ENCODE measurements at regions not wholly inside any gene's neighbourhood (a gene's known extent, or its start where the extent isn't known, plus 50 kb on each side); places are given as distances from the start of the nearest gene placed in this dataset.
"Not testable (repeated sequence)": the region's sequence is repeated elsewhere in the genome, so short reads cannot be mapped to it uniquely, and the experiment has no call there.

- not testable (repeated sequence) for H2BK12ac ChIP-seq (ENCODE audit: low read length); H3K27me3 ChIP-seq (ENCODE audit: insufficient read depth, low read length); H3K23ac ChIP-seq (ENCODE audit: low read length); H4K8ac ChIP-seq (ENCODE audit: low read depth, low read length); H3K79me2 ChIP-seq (ENCODE audit: control insufficient read depth, insufficient read depth, low read length, poor library complexity); H4K91ac ChIP-seq (ENCODE audit: low read depth, low read length); H2AFZ ChIP-seq (ENCODE audit: insufficient read depth, low read length, poor library complexity); H2AK5ac ChIP-seq (ENCODE audit: low read length); H2BK5ac ChIP-seq (ENCODE audit: low read depth, low read length, poor library complexity); H3K4me3 ChIP-seq (ENCODE audit: low read depth, low read length); H3K9me3 ChIP-seq (ENCODE audit: insufficient read depth, low read depth, low read length); H3K4me1 ChIP-seq (ENCODE audit: control insufficient read depth in 1 of 2, insufficient read depth in 2 of 2, low read length in 2 of 2); H3K9ac ChIP-seq (ENCODE audit: low read length); H3K14ac ChIP-seq (ENCODE audit: low read length); DNase-seq; H3K36me3 ChIP-seq (ENCODE audit: control insufficient read depth in 1 of 2, insufficient read depth in 2 of 2, low read length in 2 of 2); H2BK120ac ChIP-seq (ENCODE audit: insufficient read depth, low read length, poor library complexity); H3K18ac ChIP-seq (ENCODE audit: low read length); H4K12ac ChIP-seq (ENCODE audit: low read depth, low read length); H3K4ac ChIP-seq (ENCODE audit: low read depth, low read length); H3K27ac ChIP-seq (ENCODE audit: low read depth, low read length); H3K4me2 ChIP-seq (ENCODE audit: low read length); H3K79me1 ChIP-seq (ENCODE audit: low read length)
- no CpG with 5 or more reads among the region's 2 CpGs for WGBS (ENCODE audit: extremely low coverage, insufficient coverage, insufficient read length)
These were observed 207.6 kb downstream of the RASSF9 start for GRCh38 chr12:85628562-85628961.

GRCh38 chr12:85630851-85631250 lies 205.4 kb downstream of the RASSF9 start:
- no peak for DNase-seq
- Histone ChIP-seq H3K27ac (ENCODE audit: low read depth, low read length) (no peak overlapping the region), H3K14ac (ENCODE audit: low read length) (no peak overlapping the region), H3K18ac (ENCODE audit: low read length) (no peak overlapping the region), H3K23ac (ENCODE audit: low read length) (no peak overlapping the region), H2BK120ac (ENCODE audit: insufficient read depth, low read length, poor library complexity) (no peak overlapping the region), H2BK12ac (ENCODE audit: low read length) (no peak overlapping the region), H2AK5ac (ENCODE audit: low read length) (no peak overlapping the region), H3K36me3 (ENCODE audit: control insufficient read depth in 1 of 2, insufficient read depth in 2 of 2, low read length in 2 of 2) (no peaks in the 10 kb centered on the region), H2BK5ac (ENCODE audit: low read depth, low read length, poor library complexity) (no peak overlapping the region), H3K9me3 (ENCODE audit: insufficient read depth, low read depth, low read length) (no peaks in the 10 kb centered on the region), H3K27me3 (ENCODE audit: insufficient read depth, low read length) (no peaks in the 10 kb centered on the region), H2AFZ (ENCODE audit: insufficient read depth, low read length, poor library complexity) (no peak overlapping the region), H4K12ac (ENCODE audit: low read depth, low read length) (no peak overlapping the region), H4K91ac (ENCODE audit: low read depth, low read length) (no peak overlapping the region), H4K8ac (ENCODE audit: low read depth, low read length) (no peak overlapping the region), H3K79me1 (ENCODE audit: low read length) (no peaks in the 10 kb centered on the region), H3K4me1 (ENCODE audit: control insufficient read depth in 1 of 2, insufficient read depth in 2 of 2, low read length in 2 of 2) (no peaks in the 10 kb centered on the region), H3K4me2 (ENCODE audit: low read length) (no peak overlapping the region), H3K9ac (ENCODE audit: low read length) (no peak overlapping the region), H3K4ac (ENCODE audit: low read depth, low read length) (no peak overlapping the region), H3K79me2 (ENCODE audit: control insufficient read depth, insufficient read depth, low read length, poor library complexity) (no peaks in the 10 kb centered on the region), H3K4me3 (ENCODE audit: low read depth, low read length) (no peak overlapping the region)
- no CpG with 5 or more reads among the region's 2 CpGs for WGBS (ENCODE audit: extremely low coverage, insufficient coverage, insufficient read length)

GRCh38 chr12:85632390-85632789 lies 203.8 kb downstream of the RASSF9 start:
- Histone ChIP-seq H3K23ac (ENCODE audit: low read length) (no peak overlapping the region), H2AK5ac (ENCODE audit: low read length) (no peak overlapping the region), H3K18ac (ENCODE audit: low read length) (no peak overlapping the region), H3K14ac (ENCODE audit: low read length) (no peak overlapping the region), H2AFZ (ENCODE audit: insufficient read depth, low read length, poor library complexity) (no peak overlapping the region), H4K8ac (ENCODE audit: low read depth, low read length) (no peak overlapping the region), H2BK5ac (ENCODE audit: low read depth, low read length, poor library complexity) (no peak overlapping the region), H2BK12ac (ENCODE audit: low read length) (no peak overlapping the region), H3K79me2 (ENCODE audit: control insufficient read depth, insufficient read depth, low read length, poor library complexity) (no peaks in the 10 kb centered on the region), H3K4me1 (ENCODE audit: control insufficient read depth in 1 of 2, insufficient read depth in 2 of 2, low read length in 2 of 2) (no peaks in the 10 kb centered on the region), H3K9ac (ENCODE audit: low read length) (no peak overlapping the region), H4K12ac (ENCODE audit: low read depth, low read length) (no peak overlapping the region), H4K91ac (ENCODE audit: low read depth, low read length) (no peak overlapping the region), H2BK120ac (ENCODE audit: insufficient read depth, low read length, poor library complexity) (no peak overlapping the region), H3K4me2 (ENCODE audit: low read length) (no peak overlapping the region), H3K9me3 (ENCODE audit: insufficient read depth, low read depth, low read length) (no peaks in the 10 kb centered on the region), H3K4me3 (ENCODE audit: low read depth, low read length) (no peak overlapping the region), H3K36me3 (ENCODE audit: control insufficient read depth in 1 of 2, insufficient read depth in 2 of 2, low read length in 2 of 2) (no peaks in the 10 kb centered on the region), H3K79me1 (ENCODE audit: low read length) (no peaks in the 10 kb centered on the region), H3K4ac (ENCODE audit: low read depth, low read length) (no peak overlapping the region), H3K27me3 (ENCODE audit: insufficient read depth, low read length) (no peaks in the 10 kb centered on the region), H3K27ac (ENCODE audit: low read depth, low read length) (no peak overlapping the region)
- DNase-seq: no peak
- WGBS (ENCODE audit: extremely low coverage, insufficient coverage, insufficient read length): no CpG with 5 or more reads among the region's 2 CpGs

GRCh38 chr12:85633491-85633890 lies 202.7 kb downstream of the RASSF9 start:
- Histone ChIP-seq H3K18ac (ENCODE audit: low read length) (no peak overlapping the region), H3K27me3 (ENCODE audit: insufficient read depth, low read length) (no peaks in the 10 kb centered on the region), H2AFZ (ENCODE audit: insufficient read depth, low read length, poor library complexity) (no peak overlapping the region), H3K79me2 (ENCODE audit: control insufficient read depth, insufficient read depth, low read length, poor library complexity) (no peaks in the 10 kb centered on the region), H3K27ac (ENCODE audit: low read depth, low read length) (no peak overlapping the region), H3K9me3 (ENCODE audit: insufficient read depth, low read depth, low read length) (no peaks in the 10 kb centered on the region), H3K4ac (ENCODE audit: low read depth, low read length) (no peak overlapping the region), H3K4me1 (ENCODE audit: control insufficient read depth in 1 of 2, insufficient read depth in 2 of 2, low read length in 2 of 2) (no peaks in the 10 kb centered on the region), H3K23ac (ENCODE audit: low read length) (no peak overlapping the region), H2BK120ac (ENCODE audit: insufficient read depth, low read length, poor library complexity) (no peak overlapping the region), H3K79me1 (ENCODE audit: low read length) (no peaks in the 10 kb centered on the region), H4K8ac (ENCODE audit: low read depth, low read length) (no peak overlapping the region), H3K4me3 (ENCODE audit: low read depth, low read length) (no peak overlapping the region), H3K9ac (ENCODE audit: low read length) (no peak overlapping the region), H2AK5ac (ENCODE audit: low read length) (no peak overlapping the region), H2BK5ac (ENCODE audit: low read depth, low read length, poor library complexity) (no peak overlapping the region), H3K36me3 (ENCODE audit: control insufficient read depth in 1 of 2, insufficient read depth in 2 of 2, low read length in 2 of 2) (no peaks in the 10 kb centered on the region), H3K4me2 (ENCODE audit: low read length) (no peak overlapping the region), H2BK12ac (ENCODE audit: low read length) (no peak overlapping the region), H4K12ac (ENCODE audit: low read depth, low read length) (no peak overlapping the region), H3K14ac (ENCODE audit: low read length) (no peak overlapping the region), H4K91ac (ENCODE audit: low read depth, low read length) (no peak overlapping the region)
- no CpG with 5 or more reads among the region's 1 CpG for WGBS (ENCODE audit: extremely low coverage, insufficient coverage, insufficient read length)
- DNase-seq: no peak
